Uterus (tissue), 3 donors: ENCODE measurements at regions not wholly inside any gene's neighbourhood (a gene's known extent, or its start where the extent isn't known, plus 50 kb on each side); places are given as distances from the start of the nearest gene placed in this dataset.
"Not testable (repeated sequence)": the region's sequence is repeated elsewhere in the genome, so short reads cannot be mapped to it uniquely, and the experiment has no call there.

Source experiments
- DNase-seq, 2 donors: peaks; one replicate each; pipeline ENCODE4 v3.0.0-alpha.2; 2019 to 2020
- H3K27ac ChIP-seq, 2 donors: fragments of 200-600 bp; sonication (generic); 1 replicate in 1 of 2; 2 replicates in 1 of 2; pipeline ENCODE4 v1.5.1; 2016 to 2018
- H3K27me3 ChIP-seq, 2 donors: fragments of 200-600 bp; sonication (generic); one replicate each; pipeline ENCODE4 v1.5.1; 2018 to 2019; ENCODE audit warnings: control low read depth in 1 of 2
- H3K36me3 ChIP-seq, 2 donors: fragments of 200-600 bp; sonication (generic); one replicate each; pipeline ENCODE4 v1.5.1; 2019; ENCODE audit warnings: control low read depth in 1 of 2
- H3K4me1 ChIP-seq, 2 donors: fragments of 200-600 bp; sonication (generic); one replicate each; pipeline ENCODE4 v1.5.1; 2018 to 2019; ENCODE audit warnings: control low read depth in 1 of 2
- H3K4me3 ChIP-seq, 2 donors: fragments of 200-600 bp; sonication (generic); 1 replicate in 1 of 2; 2 replicates in 1 of 2; pipeline ENCODE4 v1.5.1; 2018 to 2019; ENCODE audit warnings: mild to moderate bottlenecking in 1 of 2
- H3K9me3 ChIP-seq, 2 donors: fragments of 200-600 bp; sonication (generic); one replicate each; pipeline ENCODE4 v1.5.1; 2019; ENCODE audit warnings: control low read depth in 1 of 2
- CTCF ChIP-seq, 4 experiments: fragments of 200-600 bp in 2 of 4; fragments of 450-650 bp in 2 of 4; sonication (generic) in 2 of 4; IDR thresholded peaks; one replicate each; pipeline ENCODE4 v1.5.1; 2016 to 2019; ENCODE audit warnings: antibody characterized with exemption in 4 of 4, mild to moderate bottlenecking in 2 of 4, moderate library complexity in 1 of 4
- POLR2A ChIP-seq, 2 donors: fragments of 450-650 bp; IDR thresholded peaks; one replicate each; pipeline ENCODE4 v1.6.1; 2016; ENCODE audit warnings: antibody characterized with exemption in 2 of 2, mild to moderate bottlenecking in 1 of 2, moderate library complexity in 1 of 2
- intact Hi-C: fragments of 100-400 bp; cut with DNase I; formaldehyde crosslinking; loops from one replicate; pipeline ENCODE4 v1.15.1; 2023; ENCODE audit warnings: low total_unique reads
- donor health status: DM: yes; HTN: yes; CAD: no.

GRCh38 chr1:228796945-228797344, 61.7 kb downstream of the RHOU start:
- not testable (repeated sequence) for DNase-seq

GRCh38 chr1:228798035-228798434, 62.8 kb downstream of the RHOU start:
- intact Hi-C loops: no loop called here
- Histone ChIP-seq H3K4me1 (peaks cover 9 to 12% of the 10 kb centered on the region in 2 donors), H3K27me3 (no peaks in the 10 kb centered on the region), H3K9me3 (no peaks in the 10 kb centered on the region), H3K4me3 (no peak overlapping the region), H3K27ac (peak overlapping the region; percentile 15 to 33), H3K36me3 (no peaks in the 10 kb centered on the region)
- TF ChIP-seq CTCF (IDR thresholded peaks at IDR 0.05) (no peak), POLR2A (IDR thresholded peaks at IDR 0.05) (no peak)
- DNase-seq: peak; percentile 50 to 54

More at GRCh38 chr1:228796945-228797344, 61.7 kb downstream of the RHOU start:
- H3K36me3 ChIP-seq, H3K27me3 ChIP-seq, H3K27ac ChIP-seq, H3K4me1 ChIP-seq, intact Hi-C loops, H3K9me3 ChIP-seq, H3K4me3 ChIP-seq: not testable (repeated sequence)

GRCh38 chr1:228798548-228798947, 63.3 kb downstream of the RHOU start:
- H3K27ac ChIP-seq: peak overlapping the region; percentile 15 to 33
- peaks cover 9 to 17% of the 10 kb centered on the region in 2 donors for H3K4me1 ChIP-seq
- no peaks in the 10 kb centered on the region for H3K27me3 ChIP-seq
- no peaks in the 10 kb centered on the region for H3K9me3 ChIP-seq
- intact Hi-C loops: no loop called here
- no peak overlapping the region for H3K4me3 ChIP-seq
- peak in 1 of 2 donors; percentile 76 for DNase-seq
- no peak for TF ChIP-seq POLR2A (IDR thresholded peaks at IDR 0.05)
- TF ChIP-seq CTCF (IDR thresholded peaks at IDR 0.05): no peak
- no peaks in the 10 kb centered on the region for H3K36me3 ChIP-seq

- intact Hi-C loops: no loop called here
- H3K27ac ChIP-seq: peak overlapping the region in 1 of 2 donors; percentile 9
- H3K36me3 ChIP-seq: no peaks in the 10 kb centered on the region
- no peaks in the 10 kb centered on the region for H3K27me3 ChIP-seq
- TF ChIP-seq POLR2A (IDR thresholded peaks at IDR 0.05) (no peak), CTCF (IDR thresholded peaks at IDR 0.05) (no peak)
- no peak for DNase-seq
- H3K4me3 ChIP-seq: no peak overlapping the region
- no peaks in the 10 kb centered on the region for H3K9me3 ChIP-seq
- H3K4me1 ChIP-seq: peaks cover 14 to 20% of the 10 kb centered on the region in 2 donors
Measured at GRCh38 chr1:228799924-228800323, 64.6 kb downstream of the RHOU start.

GRCh38 chr1:228801068-228801467, 65.8 kb downstream of the RHOU start:
- intact Hi-C loops: no loop called here
- H3K4me1 ChIP-seq: peaks cover 14 to 20% of the 10 kb centered on the region in 2 donors
- no peaks in the 10 kb centered on the region for H3K27me3 ChIP-seq
- H3K4me3 ChIP-seq: no peak overlapping the region
- H3K27ac ChIP-seq: peak overlapping the region in 1 of 2 donors; percentile 79
- H3K36me3 ChIP-seq: no peaks in the 10 kb centered on the region
- TF ChIP-seq CTCF (IDR thresholded peaks at IDR 0.05): no peak
- TF ChIP-seq POLR2A (IDR thresholded peaks at IDR 0.05): no peak
- no peaks in the 10 kb centered on the region for H3K9me3 ChIP-seq
- no peak for DNase-seq
